IMR-90 (cell line): ENCODE measurements at regions not wholly inside any gene's neighbourhood (a gene's known extent, or its start where the extent isn't known, plus 50 kb on each side); places are given as distances from the start of the nearest gene placed in this dataset.

Source experiments
- CEBPB ChIP-seq: IDR thresholded peaks from 2 replicates; pipeline ENCODE4 v1.6.1; 2012; ENCODE audit warnings: low read depth, low read length, improper control_type of control experiment
- CTCF ChIP-seq: conservative IDR thresholded peaks from 2 replicates; pipeline ENCODE4 v1.5.1; 2012; ENCODE audit warnings: mild to moderate bottlenecking, low read depth, low read length, improper control_type of control experiment
- RFX5 ChIP-seq: IDR thresholded peaks from 2 replicates; pipeline ENCODE4 v1.8.0; 2012; ENCODE audit warnings: low read depth, mild to moderate bottlenecking, low read length, moderate library complexity

DNA sequence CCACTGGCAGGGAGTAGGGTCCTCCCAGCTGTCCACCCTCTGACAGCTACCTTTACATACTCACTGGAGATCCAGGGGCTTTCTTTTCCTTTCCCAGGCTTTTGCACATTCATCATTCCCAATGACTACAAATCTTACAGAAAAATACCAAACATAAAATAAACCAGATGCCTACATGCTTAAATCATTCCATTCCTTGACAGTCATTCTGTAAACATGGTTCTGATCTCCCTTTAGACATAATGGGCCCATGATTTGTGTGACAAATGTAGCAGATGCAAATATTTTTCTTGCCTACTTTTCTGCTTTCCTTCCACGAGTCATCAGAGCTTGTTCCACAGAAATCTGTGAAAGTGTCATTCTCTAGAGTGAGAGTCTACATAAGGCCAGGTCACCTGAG lies 207.0 kb downstream of the IDS start:
- TF ChIP-seq CTCF (no peak), RFX5 (no peak), CEBPB (no peak)
